T-cell (primary cell): ENCODE measurements at regions not wholly inside any gene's neighbourhood (a gene's known extent, or its start where the extent isn't known, plus 50 kb on each side); places are given as distances from the start of the nearest gene placed in this dataset.

Experiments
- ATAC-seq, 4 experiments: fragments of 200-7000 bp in 3 of 4; fragments of 150-1000 bp in 1 of 4; cut with Tn5 transposase; replicated peaks in 1 of 4; 1 replicate in 3 of 4; 2 replicates in 1 of 4; pipeline ENCODE4 v1.10.0; 2021; ENCODE audit warnings: moderate library complexity in 3 of 4, mild to moderate bottlenecking in 2 of 4, moderate number of reproducible peaks in 1 of 4
- CTCF ChIA-PET, 2 donors: fragments of 300-600 bp; sonication (Branson Sonifier 250); formaldehyde crosslinking; loops; one replicate each; lab custom pipeline; 2022; ENCODE audit warnings: antibody characterized with exemption in 2 of 2; lab: Charles Lee
- POLR2A ChIA-PET, 2 donors: fragments of 300-600 bp; sonication (Branson Sonifier 250); formaldehyde crosslinking; loops; one replicate each; lab custom pipeline; 2022; ENCODE audit warnings: antibody characterized with exemption in 2 of 2; lab: Charles Lee
- DNase-seq, 35 experiments: peaks; one replicate each; pipeline versions ENCODE4 v3.0.0 to v3.0.0-alpha.2; 2013 to 2023
- H3K27ac ChIP-seq: one replicate; pipeline ENCODE4 v1.5.1; 2013; ENCODE audit warnings: low read length
- H3K27me3 ChIP-seq, 2 experiments: replicated peaks in 1 of 2; 1 replicate in 1 of 2; 2 replicates in 1 of 2; pipeline versions ENCODE4 v1.6.1 to v1.7.0; 2013; ENCODE audit warnings: low read length in 1 of 2, mixed read lengths in 1 of 2; ENCODE audit not compliant: control insufficient read depth in 2 of 2, insufficient read depth in 2 of 2; ENCODE audit errors: extremely low read depth in 1 of 2
- H3K36me3 ChIP-seq, 2 donors: 1 replicate in 1 of 2; 2 replicates in 1 of 2; pipeline versions ENCODE4 v1.6.1 to v1.7.0; 2013; ENCODE audit warnings: low read length in 1 of 2; ENCODE audit not compliant: control insufficient read depth in 2 of 2, insufficient read depth in 1 of 2; ENCODE audit errors: extremely low read depth in 1 of 2
- H3K4me1 ChIP-seq, 2 experiments: 1 replicate in 1 of 2; 2 replicates in 1 of 2; pipeline versions ENCODE4 v1.6.1 to v1.7.0; 2013; ENCODE audit warnings: low read length in 2 of 2, mixed read lengths in 1 of 2; ENCODE audit not compliant: insufficient read depth in 2 of 2, control insufficient read depth in 1 of 2; ENCODE audit errors: extremely low read depth in 1 of 2
- H3K4me3 ChIP-seq, 2 donors: 1 replicate in 1 of 2; 2 replicates in 1 of 2; pipeline versions ENCODE4 v1.5.1 to v1.7.0; 2013; ENCODE audit warnings: mild to moderate bottlenecking in 2 of 2, low read length in 1 of 2, moderate library complexity in 1 of 2; ENCODE audit not compliant: control insufficient read depth in 1 of 2; ENCODE audit errors: extremely low read depth in 1 of 2
- H3K9me3 ChIP-seq: 2 replicates; pipeline ENCODE4 v1.7.0; 2013
- H3K27ac Mint-ChIP-seq, 2 donors: one replicate each; pipeline ENCODE4 v1.8.0; 2020 to 2021; ENCODE audit warnings: mild to moderate bottlenecking in 2 of 2, mixed read lengths in 2 of 2
- H3K27me3 Mint-ChIP-seq, 2 donors: one replicate each; pipeline ENCODE4 v1.8.0; 2021 to 2022; ENCODE audit warnings: mixed read lengths in 2 of 2
- H3K36me3 Mint-ChIP-seq: one replicate; pipeline ENCODE4 v1.8.0; 2021; ENCODE audit warnings: mixed read lengths
- H3K4me1 Mint-ChIP-seq, 3 donors: one replicate each; pipeline ENCODE4 v1.8.0; 2020 to 2022; ENCODE audit warnings: mixed read lengths in 3 of 3, mild to moderate bottlenecking in 1 of 3
- H3K4me3 Mint-ChIP-seq, 3 donors: one replicate each; pipeline ENCODE4 v1.8.0; 2020 to 2022; ENCODE audit warnings: mild to moderate bottlenecking in 3 of 3, mixed read lengths in 3 of 3, moderate library complexity in 3 of 3
- H3K9me3 Mint-ChIP-seq, 3 donors: one replicate each; pipeline ENCODE4 v1.8.0; 2020 to 2022; ENCODE audit warnings: mixed read lengths in 3 of 3
- WGBS: methylation state at CpG from one replicate; pipeline ENCODE4 v1.1.5; 2013; ENCODE audit warnings: missing lambda C conversion rate; ENCODE audit not compliant: insufficient coverage; 5-methylcytosine and 5-hydroxymethylcytosine counted together

- H3K4me3 ChIP-seq: no peak overlapping the region
- H3K27me3 ChIP-seq: no peaks in the 10 kb centered on the region
- ChIA-PET CTCF (no interaction called here), POLR2A (no interaction called here)
- Mint-ChIP-seq H3K4me1 (no peaks in the 10 kb centered on the region), H3K27ac (no peak overlapping the region), H3K36me3 (no peaks in the 10 kb centered on the region), H3K4me3 (no peak overlapping the region), H3K9me3 (peaks cover 0 to 11% (median 8%) of the 10 kb centered on the region in 3 donors), H3K27me3 (no peaks in the 10 kb centered on the region)
- H3K27ac ChIP-seq: no peak overlapping the region
- DNase-seq (no peak), ATAC-seq (no peak)
- no peaks in the 10 kb centered on the region for H3K9me3 ChIP-seq
- H3K4me1 ChIP-seq: no peaks in the 10 kb centered on the region
- H3K36me3 ChIP-seq: no peaks in the 10 kb centered on the region
Observed at GRCh38 chr9:81256368-81256767, 433.0 kb downstream of the TLE1 start.

- Histone ChIP-seq H3K27me3 (no peaks in the 10 kb centered on the region), H3K27ac (no peak overlapping the region), H3K9me3 (no peaks in the 10 kb centered on the region), H3K4me3 (no peak overlapping the region), H3K36me3 (no peaks in the 10 kb centered on the region), H3K4me1 (no peaks in the 10 kb centered on the region)
- no peak overlapping the region for H3K27ac Mint-ChIP-seq
- no CpG with 5 or more reads among the region's 1 CpG for WGBS
- no peak overlapping the region for H3K4me3 Mint-ChIP-seq
- ATAC-seq (no peak), DNase-seq (no peak)
- no peaks in the 10 kb centered on the region for H3K27me3 Mint-ChIP-seq
- POLR2A ChIA-PET: no interaction called here
- CTCF ChIA-PET: no interaction called here
- no peaks in the 10 kb centered on the region for H3K4me1 Mint-ChIP-seq
- H3K36me3 Mint-ChIP-seq: no peaks in the 10 kb centered on the region
- peaks cover 0 to 4% (median 0%) of the 10 kb centered on the region in 3 donors for H3K9me3 Mint-ChIP-seq
Observed at GRCh38 chr9:81250606-81251005, 438.7 kb downstream of the TLE1 start.

GRCh38 chr9:81250041-81250440 is 439.3 kb downstream of the TLE1 start:
- no CpG with 5 or more reads among the region's 3 CpGs for WGBS

GRCh38 chr9:81245254-81245956 is 443.9 kb downstream of the TLE1 start:
- 57% methylated on average over 1 of the region's 5 CpGs for WGBS
- ATAC-seq: no peak
- Mint-ChIP-seq H3K36me3 (no peaks in the 10 kb centered on the region), H3K4me3 (no peak overlapping the region), H3K4me1 (no peaks in the 10 kb centered on the region), H3K27ac (no peak overlapping the region), H3K27me3 (no peaks in the 10 kb centered on the region), H3K9me3 (peaks cover 3 to 4% (median 4%) of the 10 kb centered on the region in 3 donors)
- ChIA-PET CTCF (interaction anchor here in 1 of 2 donors (0.5 kb wide), 1 partner anchor 118 kb away, joined by 4 read pairs; no protein-coding TSS in a partner anchor), POLR2A (no interaction called here)
- no peak overlapping the region for H3K27ac ChIP-seq
- H3K9me3 ChIP-seq: no peaks in the 10 kb centered on the region
- no peak for DNase-seq
- no peaks in the 10 kb centered on the region for H3K4me1 ChIP-seq
- no peaks in the 10 kb centered on the region for H3K27me3 ChIP-seq
- H3K36me3 ChIP-seq: no peaks in the 10 kb centered on the region
- no peak overlapping the region for H3K4me3 ChIP-seq

More at GRCh38 chr9:81250041-81250440, 439.3 kb downstream of the TLE1 start:
- H3K4me1 ChIP-seq: no peaks in the 10 kb centered on the region
- H3K36me3 ChIP-seq: no peaks in the 10 kb centered on the region
- H3K27ac Mint-ChIP-seq: no peak overlapping the region
- H3K9me3 ChIP-seq: no peaks in the 10 kb centered on the region
- ChIA-PET POLR2A (no interaction called here), CTCF (no interaction called here)
- H3K4me3 ChIP-seq: no peak overlapping the region
- no peak overlapping the region for H3K27ac ChIP-seq
- no peaks in the 10 kb centered on the region for H3K27me3 ChIP-seq
- DNase-seq (no peak), ATAC-seq (no peak)
- H3K36me3 Mint-ChIP-seq: no peaks in the 10 kb centered on the region
- H3K4me1 Mint-ChIP-seq: no peaks in the 10 kb centered on the region
- no peak overlapping the region for H3K4me3 Mint-ChIP-seq
- H3K27me3 Mint-ChIP-seq: no peaks in the 10 kb centered on the region
- H3K9me3 Mint-ChIP-seq: peaks cover 0 to 4% (median 0%) of the 10 kb centered on the region in 3 donors

- H3K27ac ChIP-seq: no peak overlapping the region
- WGBS: 80% methylated on average over 1 of the region's 1 CpG
- H3K27me3 ChIP-seq: no peaks in the 10 kb centered on the region
- H3K4me3 Mint-ChIP-seq: no peak overlapping the region
- no peaks in the 10 kb centered on the region for H3K36me3 ChIP-seq
- ATAC-seq (no peak), DNase-seq (no peak)
- H3K4me1 Mint-ChIP-seq: no peaks in the 10 kb centered on the region
- H3K27ac Mint-ChIP-seq: no peak overlapping the region
- H3K4me1 ChIP-seq: no peaks in the 10 kb centered on the region
- H3K9me3 Mint-ChIP-seq: peaks cover 3 to 4% (median 3%) of the 10 kb centered on the region in 3 donors
- no peak overlapping the region for H3K4me3 ChIP-seq
- no peaks in the 10 kb centered on the region for H3K9me3 ChIP-seq
- H3K36me3 Mint-ChIP-seq: no peaks in the 10 kb centered on the region
- CTCF ChIA-PET: interaction anchor here in 1 of 2 donors (0.5 kb wide), 1 partner anchor 117 kb away, joined by 4 read pairs; no protein-coding TSS in a partner anchor
- H3K27me3 Mint-ChIP-seq: no peaks in the 10 kb centered on the region
- POLR2A ChIA-PET: no interaction called here
Observed at GRCh38 chr9:81244631-81245030, 444.7 kb downstream of the TLE1 start.

GRCh38 chr9:81242866-81243265 is 446.5 kb downstream of the TLE1 start:
- Histone ChIP-seq H3K4me1 (no peaks in the 10 kb centered on the region), H3K9me3 (no peaks in the 10 kb centered on the region), H3K36me3 (no peaks in the 10 kb centered on the region), H3K27me3 (no peaks in the 10 kb centered on the region), H3K27ac (no peak overlapping the region), H3K4me3 (no peak overlapping the region)
- no peak for DNase-seq
- POLR2A ChIA-PET: no interaction called here
- no peaks in the 10 kb centered on the region for H3K4me1 Mint-ChIP-seq
- CTCF ChIA-PET: no interaction called here
- no peaks in the 10 kb centered on the region for H3K36me3 Mint-ChIP-seq
- H3K27me3 Mint-ChIP-seq: no peaks in the 10 kb centered on the region
- H3K9me3 Mint-ChIP-seq: peaks cover 0 to 13% (median 9%) of the 10 kb centered on the region in 3 donors
- H3K4me3 Mint-ChIP-seq: no peak overlapping the region
- WGBS: 90% methylated on average over 1 of the region's 1 CpG
- ATAC-seq: no peak
- H3K27ac Mint-ChIP-seq: no peak overlapping the region
